GM19372 (cell line): ENCODE measurements at regions not wholly inside any gene's neighbourhood (a gene's known extent, or its start where the extent isn't known, plus 50 kb on each side); places are given as distances from the start of the nearest gene placed in this dataset.

Source experiments
- ATAC-seq: cut with Tn5 transposase; IDR thresholded peaks from one replicate; pipeline ENCODE4 v1.9.1; 2021; ENCODE audit warnings: mild to moderate bottlenecking, low read depth, moderate library complexity; ENCODE audit not compliant: unreplicated experiment

DNA sequence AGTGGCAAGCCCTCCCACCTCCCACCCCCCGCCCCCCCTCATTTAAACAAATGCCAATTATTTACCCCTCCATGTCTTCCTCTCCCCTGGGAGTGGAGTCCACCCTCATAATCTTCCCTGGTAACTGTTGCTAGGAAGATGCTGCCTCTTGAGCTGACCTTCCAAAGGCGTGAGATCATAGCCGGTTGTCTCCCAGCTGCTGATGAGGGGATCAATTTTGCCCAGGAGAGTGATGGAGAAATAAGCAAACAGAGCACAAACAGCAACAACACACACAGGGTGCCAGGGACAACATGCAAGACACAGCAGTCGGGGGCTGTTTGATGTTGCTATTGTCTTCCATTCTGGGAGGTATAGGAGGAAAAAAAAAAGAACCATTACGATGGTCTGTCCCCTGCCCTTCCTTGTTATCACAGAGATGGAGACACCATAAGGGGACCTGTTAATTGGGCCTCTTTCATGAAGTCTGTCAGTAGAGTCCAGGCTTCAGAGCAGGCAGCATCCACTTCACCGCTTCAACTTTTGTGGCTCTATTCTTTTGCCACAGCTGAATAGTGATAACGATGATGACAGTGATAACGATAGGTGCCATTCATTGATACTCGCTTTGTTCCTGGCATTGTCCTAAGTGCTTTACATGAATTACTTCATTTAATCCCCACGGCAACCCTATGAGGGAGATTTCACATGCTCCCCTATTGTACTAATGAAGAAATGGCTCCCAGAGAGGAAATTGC is 76.9 kb upstream of the RGMA start:
- ATAC-seq = no peak

DNA sequence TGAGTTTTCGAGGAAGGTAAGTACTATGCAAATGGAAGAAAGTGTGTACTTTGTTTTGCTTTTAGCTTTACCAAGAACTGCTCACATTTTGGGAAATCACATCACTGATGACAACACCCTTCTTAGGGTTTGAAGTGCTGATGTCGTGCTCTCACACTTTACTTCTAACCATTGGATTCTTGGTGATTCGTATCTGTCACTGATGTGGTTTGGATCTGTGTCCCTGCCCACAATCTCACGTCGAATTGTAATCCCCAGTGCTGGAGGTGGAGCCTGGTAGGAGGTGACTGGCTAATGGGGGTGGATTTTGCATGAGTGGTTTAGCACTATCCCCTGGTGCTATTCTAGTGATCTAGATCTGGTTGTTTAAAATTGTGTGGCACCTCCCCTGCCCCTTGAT is 75.4 kb upstream of the RGMA start:
- ATAC-seq = no peak

DNA sequence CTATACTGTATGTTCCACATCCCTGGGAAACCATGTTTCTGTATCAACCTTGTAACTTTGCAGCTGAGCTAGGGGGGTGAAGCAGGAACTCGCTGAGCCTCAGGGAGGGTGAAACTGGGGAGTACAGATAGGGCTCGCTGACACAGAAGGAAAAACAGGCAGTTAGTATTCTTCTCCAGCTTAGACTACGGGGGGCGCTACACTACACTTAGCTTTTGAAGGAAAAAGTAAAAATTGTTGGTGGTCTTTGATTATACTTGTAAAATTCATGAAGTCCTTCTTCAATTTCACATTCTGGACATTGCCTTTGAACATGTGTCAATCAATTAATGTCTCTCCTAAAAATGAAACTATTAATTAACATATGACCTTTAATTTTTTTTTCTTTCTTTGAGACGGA is 73.5 kb upstream of the RGMA start:
- no peak for ATAC-seq

DNA sequence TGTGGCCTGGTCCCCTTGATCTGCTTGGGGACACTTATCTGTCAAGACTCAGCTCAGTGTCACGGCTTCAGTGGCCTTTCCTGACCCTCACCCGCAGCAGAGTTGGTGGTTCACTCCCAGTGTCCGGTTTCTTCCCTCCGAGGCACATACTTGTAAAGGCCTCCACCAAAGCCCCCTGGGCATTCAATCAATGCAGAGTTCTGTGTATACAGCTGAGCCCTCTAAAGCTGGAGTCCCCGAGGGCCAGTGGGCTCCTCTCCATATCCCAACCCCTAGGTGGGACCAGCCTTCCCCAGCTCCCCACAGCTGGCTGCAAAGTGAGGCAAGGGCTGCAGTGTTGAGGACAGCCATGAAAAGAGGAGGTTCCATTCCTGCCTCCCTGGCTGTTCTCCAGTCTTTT is 70.9 kb upstream of the RGMA start:
- no peak for ATAC-seq

DNA sequence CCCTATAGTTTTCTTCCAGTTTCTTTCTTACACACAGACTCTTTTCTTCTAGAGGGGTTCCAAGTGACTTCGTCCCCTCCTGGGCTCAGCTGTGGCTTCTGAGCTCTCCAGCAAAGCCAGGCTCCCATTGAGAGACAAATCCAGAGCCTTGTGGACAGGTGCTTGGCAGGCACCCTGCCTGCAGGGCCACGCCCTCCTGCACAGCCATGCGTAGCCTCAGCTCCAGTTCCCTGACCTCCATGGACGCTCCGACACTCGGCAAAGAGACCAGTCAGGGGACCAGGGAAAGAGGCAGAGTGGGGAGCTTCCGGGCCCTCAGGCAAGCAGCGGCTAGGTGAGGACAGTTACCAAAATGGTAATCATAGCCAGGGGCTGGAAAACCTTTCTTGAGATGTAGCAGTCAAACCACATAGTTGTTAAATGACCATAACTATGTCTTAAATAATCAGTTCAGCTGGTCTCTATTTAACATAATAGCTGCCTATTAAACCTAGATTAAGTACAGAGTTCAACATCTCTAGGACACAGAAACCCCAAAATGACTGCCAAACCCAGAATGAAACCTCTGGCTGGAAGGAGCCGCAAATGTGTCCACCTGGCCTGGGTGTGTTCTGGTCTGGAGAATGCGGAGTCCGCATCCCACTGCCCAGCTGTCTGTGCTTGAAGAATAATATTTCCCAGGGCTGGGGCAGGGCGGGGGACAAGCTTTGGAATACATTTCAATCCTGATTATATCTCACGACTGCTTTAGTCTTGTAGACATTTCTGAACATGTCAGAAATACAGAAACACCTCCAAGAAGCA is 69.3 kb upstream of the RGMA start:
- ATAC-seq = no peak

- ATAC-seq = no peak
Measured at GRCh38 chr15:93154666-93155065, 65.7 kb upstream of the RGMA start.

GRCh38 chr15:93152951-93153350 is 63.9 kb upstream of the RGMA start:
- ATAC-seq = no peak

DNA sequence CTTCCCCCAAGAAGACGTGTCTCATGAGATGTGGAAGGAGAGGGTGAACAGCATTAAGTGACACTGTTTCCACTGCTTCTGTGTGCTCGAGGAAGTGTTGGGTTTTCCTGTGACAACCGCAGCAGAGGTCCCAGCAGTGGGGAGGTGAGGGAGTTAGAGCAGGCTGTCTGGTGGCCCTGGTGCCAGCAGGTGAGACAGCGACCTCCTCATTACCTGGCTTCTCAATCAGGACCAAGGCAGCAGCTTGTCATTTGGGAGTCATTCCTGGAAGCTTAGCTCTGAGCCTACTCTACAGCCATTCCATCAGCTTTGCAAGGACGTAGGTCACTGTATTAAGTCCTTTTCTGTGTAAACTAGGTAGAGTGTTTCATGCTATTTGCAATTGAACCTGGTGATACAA is 63.3 kb upstream of the RGMA start:
- ATAC-seq = no peak

DNA sequence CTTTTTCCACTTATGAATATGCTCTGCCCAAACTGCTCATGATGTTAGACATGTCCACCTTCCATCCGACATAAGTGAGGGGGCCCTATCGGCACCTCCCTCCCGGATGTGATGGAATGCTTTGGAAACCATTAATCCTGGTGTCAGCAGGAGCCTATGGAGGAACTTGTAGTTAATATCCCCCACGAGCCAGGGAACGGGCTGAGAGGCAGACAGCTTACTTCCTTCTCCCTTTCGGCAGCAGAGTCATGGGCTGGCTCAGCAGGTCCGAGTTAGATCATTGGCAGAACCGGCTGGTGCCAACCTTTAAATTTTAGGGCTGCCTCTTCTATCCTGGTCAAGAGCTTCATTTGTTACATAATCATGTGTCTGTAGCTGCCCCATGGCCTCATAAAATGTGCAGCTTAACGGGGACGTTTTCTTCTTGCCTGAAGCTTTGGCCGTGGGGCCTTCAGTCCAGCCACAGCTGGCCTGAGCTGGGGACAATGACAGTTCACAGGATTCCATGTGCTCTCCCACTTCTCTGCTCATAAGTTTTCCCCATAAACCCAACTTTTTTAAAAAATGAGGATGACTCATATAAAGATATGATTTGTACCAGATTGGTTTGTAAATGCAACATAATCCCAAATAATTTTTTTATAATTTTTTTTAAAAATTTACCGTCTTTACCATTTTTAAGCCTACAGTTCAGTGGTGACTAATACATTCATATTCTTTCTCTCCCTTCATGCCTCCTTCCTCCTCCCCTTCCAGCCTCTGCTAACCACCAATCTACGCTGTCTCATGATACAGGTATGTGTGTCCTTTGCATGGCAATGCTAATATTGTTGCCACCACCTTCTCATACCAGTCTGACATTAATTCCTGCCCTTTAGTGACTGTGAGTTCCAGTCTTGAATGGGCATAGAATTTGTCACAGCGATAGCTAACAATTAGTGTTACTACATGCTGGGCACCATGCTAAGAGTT is 62.2 kb upstream of the RGMA start:
- ATAC-seq = no peak

DNA sequence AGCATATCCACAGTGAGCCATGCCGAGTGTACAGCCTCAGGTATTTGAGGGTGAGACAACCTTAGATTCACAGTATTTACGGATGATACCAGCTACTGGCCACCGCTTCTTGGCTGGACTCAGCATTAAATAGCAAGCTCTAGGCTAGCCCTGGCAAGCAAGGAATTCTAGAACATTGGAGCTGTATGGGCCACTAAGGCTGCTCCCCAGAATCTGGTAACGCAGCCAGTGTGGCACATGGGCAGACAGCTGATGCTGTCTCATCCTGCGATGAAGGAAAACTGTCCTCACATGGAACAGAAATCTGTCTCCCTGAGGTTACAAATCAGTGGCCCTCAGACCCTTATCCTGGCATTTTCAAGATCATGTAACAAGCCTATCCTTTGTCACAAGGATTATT is 57.6 kb upstream of the RGMA start:
- ATAC-seq = no peak

DNA sequence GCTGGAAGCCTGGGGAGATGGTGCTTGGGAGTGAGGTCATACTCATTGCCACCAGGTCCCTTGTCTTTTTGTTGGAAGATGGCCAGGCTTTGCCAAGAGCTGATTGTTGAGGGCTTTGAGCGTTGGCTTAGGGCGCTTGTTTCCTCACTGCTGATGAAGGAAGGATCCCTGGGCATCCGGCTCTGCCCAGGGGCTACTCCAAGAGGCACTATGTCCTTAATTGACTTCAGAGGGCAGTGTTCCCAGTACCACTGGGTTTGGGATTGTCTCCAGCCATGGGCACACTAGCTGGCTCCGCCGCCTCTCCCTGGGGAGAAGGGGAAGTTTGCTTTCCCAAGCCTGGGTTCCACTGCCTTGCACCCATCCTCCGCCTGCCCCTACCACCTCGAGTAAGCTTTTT is 57.2 kb upstream of the RGMA start:
- ATAC-seq = no peak

DNA sequence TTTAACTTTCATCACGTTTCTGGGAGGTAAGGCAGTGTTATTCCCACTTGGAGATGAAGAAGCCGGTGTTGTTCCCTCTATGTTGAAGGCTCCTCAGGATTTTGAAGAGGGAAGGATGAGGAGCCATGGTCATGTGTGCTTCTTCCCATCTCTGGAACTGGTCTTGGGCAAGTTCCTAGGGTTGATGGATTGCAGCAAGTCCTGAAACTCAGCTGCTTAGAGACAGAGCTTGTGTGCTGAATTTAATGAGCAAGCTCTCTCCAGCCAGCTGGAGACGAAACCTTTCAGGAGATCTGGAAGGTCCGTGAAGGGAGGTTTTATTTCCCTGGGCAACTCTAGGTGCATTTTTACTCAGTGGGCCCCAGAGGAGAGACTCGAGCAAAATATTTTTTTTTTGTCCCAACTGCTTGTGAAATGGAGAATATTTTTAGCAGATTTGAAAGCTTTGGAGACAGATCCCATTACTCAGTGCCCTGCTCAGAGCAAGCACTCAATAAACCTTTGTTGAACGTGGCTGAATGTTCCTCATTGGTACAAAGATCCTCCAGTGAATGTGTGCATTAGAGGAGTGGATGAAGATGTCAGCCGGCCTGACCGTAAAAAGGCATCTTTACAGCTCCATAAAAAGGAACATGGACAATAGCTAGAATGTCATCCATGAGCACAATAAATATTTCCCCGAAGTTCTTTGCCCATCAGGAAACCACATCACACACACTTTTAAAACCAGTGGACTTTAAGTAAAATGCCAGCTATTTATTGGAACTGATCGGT is 55.6 kb upstream of the RGMA start:
- ATAC-seq = no peak

- ATAC-seq = no peak
Measured at GRCh38 chr15:93143186-93143585, 54.2 kb upstream of the RGMA start.

- ATAC-seq = peak; percentile 78
Measured at GRCh38 chr15:93141371-93141794, 52.4 kb upstream of the RGMA start.

DNA sequence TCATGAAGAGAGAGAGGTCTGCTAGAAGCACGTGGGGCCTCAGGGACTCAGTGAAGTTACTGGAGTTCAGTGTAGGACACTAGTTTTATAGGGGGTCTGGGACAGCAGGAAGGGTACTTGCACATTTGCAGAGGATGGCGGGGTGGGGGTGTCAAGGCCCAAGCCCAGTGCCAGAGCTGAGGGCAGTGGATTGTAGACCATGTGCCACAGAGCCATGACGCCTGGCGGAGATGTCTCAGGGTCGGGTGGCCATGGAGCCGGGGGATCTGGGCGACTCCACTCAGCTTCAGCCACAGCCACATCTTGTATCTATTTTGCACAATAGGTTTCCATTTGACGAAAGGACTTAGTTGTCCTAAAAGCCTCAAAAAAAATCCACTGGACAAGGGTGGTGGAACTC is 50.4 kb upstream of the RGMA start:
- no peak for ATAC-seq

- ATAC-seq = no peak
Measured at GRCh38 chr15:93138681-93139250, 49.8 kb upstream of the RGMA start.
